Fibroblast of the aortic adventitia (primary cell): ENCODE measurements at regions not wholly inside any gene's neighbourhood (a gene's known extent, or its start where the extent isn't known, plus 50 kb on each side); places are given as distances from the start of the nearest gene placed in this dataset.

Experiments used
- DNase-seq: peaks from one replicate; pipeline ENCODE4 v3.0.0-alpha.2; 2010; ENCODE audit warnings: low read depth
- H3K4me3 ChIP-seq: 2 replicates; pipeline ENCODE4 v1.5.1; 2011; ENCODE audit warnings: low read depth, mild to moderate bottlenecking, control low read depth, low read length, moderate library complexity
- TF ChIP-seq, protein P1 (sequence below): IDR thresholded peaks from 2 replicates; pipeline ENCODE4 v1.5.1; 2011; ENCODE audit warnings: mild to moderate bottlenecking, low read length, control low read depth, inconsistent platforms; ENCODE audit not compliant: insufficient read depth

DNA sequence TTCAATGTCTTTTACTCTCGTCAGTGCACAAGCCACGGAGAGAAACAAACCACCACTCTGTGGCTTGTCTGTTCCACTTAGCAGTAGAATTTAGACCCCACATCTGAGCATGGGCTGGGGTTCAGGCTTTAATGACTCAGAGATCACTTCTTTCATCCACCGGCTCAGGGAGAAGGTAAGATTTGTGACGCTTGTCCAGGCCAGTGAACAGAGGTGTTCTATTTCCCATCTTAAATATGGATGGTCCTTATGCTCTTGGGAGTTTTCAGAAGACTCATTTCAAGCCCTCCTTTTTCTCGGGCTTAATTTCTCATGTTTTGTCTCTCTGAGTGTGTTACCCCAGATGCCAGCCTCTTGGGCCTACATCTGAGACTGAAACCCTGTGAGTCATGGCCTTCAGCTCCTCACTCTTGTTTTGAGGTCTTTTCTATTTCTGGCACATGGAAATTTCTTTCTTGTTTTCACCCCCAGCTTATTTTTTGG lies 127.4 kb upstream of the SFRP2 start:
- no peak for DNase-seq
- H3K4me3 ChIP-seq, result no peak overlapping the region
- TF ChIP-seq, protein P1, sequence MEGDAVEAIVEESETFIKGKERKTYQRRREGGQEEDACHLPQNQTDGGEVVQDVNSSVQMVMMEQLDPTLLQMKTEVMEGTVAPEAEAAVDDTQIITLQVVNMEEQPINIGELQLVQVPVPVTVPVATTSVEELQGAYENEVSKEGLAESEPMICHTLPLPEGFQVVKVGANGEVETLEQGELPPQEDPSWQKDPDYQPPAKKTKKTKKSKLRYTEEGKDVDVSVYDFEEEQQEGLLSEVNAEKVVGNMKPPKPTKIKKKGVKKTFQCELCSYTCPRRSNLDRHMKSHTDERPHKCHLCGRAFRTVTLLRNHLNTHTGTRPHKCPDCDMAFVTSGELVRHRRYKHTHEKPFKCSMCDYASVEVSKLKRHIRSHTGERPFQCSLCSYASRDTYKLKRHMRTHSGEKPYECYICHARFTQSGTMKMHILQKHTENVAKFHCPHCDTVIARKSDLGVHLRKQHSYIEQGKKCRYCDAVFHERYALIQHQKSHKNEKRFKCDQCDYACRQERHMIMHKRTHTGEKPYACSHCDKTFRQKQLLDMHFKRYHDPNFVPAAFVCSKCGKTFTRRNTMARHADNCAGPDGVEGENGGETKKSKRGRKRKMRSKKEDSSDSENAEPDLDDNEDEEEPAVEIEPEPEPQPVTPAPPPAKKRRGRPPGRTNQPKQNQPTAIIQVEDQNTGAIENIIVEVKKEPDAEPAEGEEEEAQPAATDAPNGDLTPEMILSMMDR, result no peak

DNA sequence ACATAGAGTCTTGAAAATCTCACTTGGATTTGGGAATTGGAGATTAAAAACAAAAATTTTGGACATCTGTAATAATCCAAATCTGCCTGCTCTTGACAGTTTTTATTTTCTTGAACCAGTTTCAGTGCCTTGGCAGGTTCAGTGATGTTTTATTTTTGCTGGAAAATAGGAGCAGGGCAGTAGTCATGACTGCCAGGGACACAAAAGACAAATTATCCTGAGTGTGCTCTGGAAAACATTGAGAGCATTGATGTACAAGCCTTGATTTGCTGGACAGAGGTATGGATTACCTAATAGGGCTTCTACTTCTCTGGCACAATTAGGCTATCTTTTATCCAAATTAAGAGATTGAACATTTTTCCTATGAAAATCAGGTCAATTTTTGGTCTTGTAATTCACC lies 123.4 kb upstream of the SFRP2 start:
- TF ChIP-seq, protein P1, result no peak
- H3K4me3 ChIP-seq, result no peak overlapping the region
- DNase-seq, result no peak

GRCh38 chr4:153909672-153910071 lies 120.8 kb upstream of the SFRP2 start:
- DNase-seq, result no peak
- H3K4me3 ChIP-seq, result no peak overlapping the region
- TF ChIP-seq, protein P1, result no peak

GRCh38 chr4:153906231-153906630 lies 117.3 kb upstream of the SFRP2 start:
- DNase-seq, result no peak
- TF ChIP-seq, protein P1, result no peak

GRCh38 chr4:153905231-153905630 lies 116.3 kb upstream of the SFRP2 start:
- no peak for DNase-seq
- TF ChIP-seq, protein P1, result no peak
- H3K4me3 ChIP-seq, result no peak overlapping the region

More at GRCh38 chr4:153906231-153906630, 117.3 kb upstream of the SFRP2 start:
- no peak overlapping the region for H3K4me3 ChIP-seq

GRCh38 chr4:153904011-153904410 lies 115.1 kb upstream of the SFRP2 start:
- DNase-seq, result no peak
- H3K4me3 ChIP-seq, result no peak overlapping the region
- TF ChIP-seq, protein P1, result no peak

GRCh38 chr4:153901220-153901619 lies 112.3 kb upstream of the SFRP2 start:
- H3K4me3 ChIP-seq, result no peak overlapping the region
- no peak for DNase-seq
- TF ChIP-seq, protein P1, result no peak
